ENCODE measurements at regions not wholly inside any gene's neighbourhood (a gene's known extent, or its start where the extent isn't known, plus 50 kb on each side); places are given as distances from the start of the nearest gene placed in this dataset.
"Not testable (repeated sequence)": the region's sequence is repeated elsewhere in the genome, so short reads cannot be mapped to it uniquely, and the experiment has no call there.

- H3K36me3 ChIP-seq (replicated peaks) = no peaks in the 10 kb centered on the region
- no peak overlapping the region for H3K4me3 ChIP-seq (ENCODE audit: low read depth, low read length)
- TF ChIP-seq CTCF (IDR thresholded peaks at IDR 0.05; ENCODE audit: low read depth, low read length, missing control alignments) = no peak
- no peaks in the 10 kb centered on the region for H3K27me3 ChIP-seq (replicated peaks)
- H3K27ac ChIP-seq = no peak overlapping the region
- in situ Hi-C loops (cut with HindIII; ENCODE audit: low pct_ligation_motif_present, low sequenced_read_pairs) = no loop called here
- DNase-seq = no peak
Measured at GRCh38 chr10:65033957-65034356, 1512.8 kb downstream of the REEP3 start.

GRCh38 chr10:65040796-65041195, 1519.6 kb downstream of the REEP3 start:
- no peak for TF ChIP-seq CTCF (IDR thresholded peaks at IDR 0.05; ENCODE audit: low read depth, low read length, missing control alignments)
- no peaks in the 10 kb centered on the region for H3K27me3 ChIP-seq (replicated peaks)
- no peak for DNase-seq
- in situ Hi-C loops (cut with HindIII; ENCODE audit: low pct_ligation_motif_present, low sequenced_read_pairs) = no loop called here
- H3K36me3 ChIP-seq (replicated peaks) = no peaks in the 10 kb centered on the region
- no peak overlapping the region for H3K27ac ChIP-seq
- H3K4me3 ChIP-seq (ENCODE audit: low read depth, low read length) = no peak overlapping the region

- in situ Hi-C loops (cut with HindIII; ENCODE audit: low pct_ligation_motif_present, low sequenced_read_pairs) = no loop called here
- no peak overlapping the region for H3K27ac ChIP-seq
- TF ChIP-seq CTCF (IDR thresholded peaks at IDR 0.05; ENCODE audit: low read depth, low read length, missing control alignments) = no peak
- H3K36me3 ChIP-seq (replicated peaks) = no peaks in the 10 kb centered on the region
- no peak overlapping the region for H3K4me3 ChIP-seq (ENCODE audit: low read depth, low read length)
- H3K27me3 ChIP-seq (replicated peaks) = no peaks in the 10 kb centered on the region
- DNase-seq = no peak
Measured at GRCh38 chr10:65041307-65041706, 1520.1 kb downstream of the REEP3 start.

- in situ Hi-C loops (cut with HindIII; ENCODE audit: low pct_ligation_motif_present, low sequenced_read_pairs) = no loop called here
- no peak overlapping the region for H3K27ac ChIP-seq
Measured at GRCh38 chr10:65042496-65042895, 1521.3 kb downstream of the REEP3 start.

GRCh38 chr10:65046831-65047230, 1525.6 kb downstream of the REEP3 start:
- no peak for TF ChIP-seq CTCF (IDR thresholded peaks at IDR 0.05; ENCODE audit: low read depth, low read length, missing control alignments)
- in situ Hi-C loops (cut with HindIII; ENCODE audit: low pct_ligation_motif_present, low sequenced_read_pairs) = no loop called here
- H3K4me3 ChIP-seq (ENCODE audit: low read depth, low read length) = no peak overlapping the region

More at GRCh38 chr10:65042496-65042895, 1521.3 kb downstream of the REEP3 start:
- H3K4me3 ChIP-seq (ENCODE audit: low read depth, low read length) = no peak overlapping the region
- H3K36me3 ChIP-seq (replicated peaks) = no peaks in the 10 kb centered on the region
- no peak for TF ChIP-seq CTCF (IDR thresholded peaks at IDR 0.05; ENCODE audit: low read depth, low read length, missing control alignments)
- DNase-seq = no peak
- no peaks in the 10 kb centered on the region for H3K27me3 ChIP-seq (replicated peaks)

GRCh38 chr10:65052111-65052510, 1530.9 kb downstream of the REEP3 start:
- DNase-seq; H3K27ac ChIP-seq; H3K36me3 ChIP-seq (replicated peaks); H3K4me3 ChIP-seq (ENCODE audit: low read depth, low read length); H3K27me3 ChIP-seq (replicated peaks); in situ Hi-C loops (cut with HindIII; ENCODE audit: low pct_ligation_motif_present, low sequenced_read_pairs): not testable (repeated sequence)

More at GRCh38 chr10:65046831-65047230, 1525.6 kb downstream of the REEP3 start:
- no peak for DNase-seq
- no peaks in the 10 kb centered on the region for H3K36me3 ChIP-seq (replicated peaks)
- H3K27me3 ChIP-seq (replicated peaks) = no peaks in the 10 kb centered on the region
- H3K27ac ChIP-seq = no peak overlapping the region

GRCh38 chr10:65053397-65053796, 1532.2 kb downstream of the REEP3 start:
- DNase-seq; H3K4me3 ChIP-seq (ENCODE audit: low read depth, low read length); in situ Hi-C loops (cut with HindIII; ENCODE audit: low pct_ligation_motif_present, low sequenced_read_pairs): not testable (repeated sequence)

GRCh38 chr10:65053831-65054351, 1532.7 kb downstream of the REEP3 start:
- H3K36me3 ChIP-seq (replicated peaks); H3K27me3 ChIP-seq (replicated peaks); H3K27ac ChIP-seq; in situ Hi-C loops (cut with HindIII; ENCODE audit: low pct_ligation_motif_present, low sequenced_read_pairs); DNase-seq; H3K4me3 ChIP-seq (ENCODE audit: low read depth, low read length): not testable (repeated sequence)

More at GRCh38 chr10:65053397-65053796, 1532.2 kb downstream of the REEP3 start:
- H3K36me3 ChIP-seq (replicated peaks); H3K27ac ChIP-seq; H3K27me3 ChIP-seq (replicated peaks): not testable (repeated sequence)

- H3K36me3 ChIP-seq (replicated peaks); DNase-seq; H3K27ac ChIP-seq; H3K27me3 ChIP-seq (replicated peaks); H3K4me3 ChIP-seq (ENCODE audit: low read depth, low read length); in situ Hi-C loops (cut with HindIII; ENCODE audit: low pct_ligation_motif_present, low sequenced_read_pairs): not testable (repeated sequence)
Measured at GRCh38 chr10:65054701-65055100, 1533.5 kb downstream of the REEP3 start.
